WTC11 (cell line): ENCODE measurements at regions not wholly inside any gene's neighbourhood (a gene's known extent, or its start where the extent isn't known, plus 50 kb on each side); places are given as distances from the start of the nearest gene placed in this dataset.

Experiments
- ATAC-seq: fragments of 200-7000 bp; cut with Tn5 transposase; 2 replicates; pipeline ENCODE4 v1.10.0; 2021; ENCODE audit warnings: mild to moderate bottlenecking, moderate library complexity
- CTCF ChIA-PET: fragments of 300-600 bp; sonication (Branson Sonifier 250); formaldehyde crosslinking; loops from one replicate; lab custom pipeline; 2021; ENCODE audit warnings: antibody characterized with exemption; lab: Charles Lee
- POLR2A ChIA-PET: fragments of 350-600 bp; sonication (Branson Sonifier 250); formaldehyde crosslinking; loops from one replicate; lab custom pipeline; 2021; ENCODE audit warnings: antibody characterized with exemption; lab: Charles Lee
- DNase-seq: peaks from one replicate; pipeline ENCODE4 v3.0.0; 2021; ENCODE audit warnings: low spot score
- H3K27ac Mint-ChIP-seq: 2 replicates; pipeline ENCODE4 v1.8.0; 2021; ENCODE audit warnings: mixed read lengths
- H3K27me3 Mint-ChIP-seq: 2 replicates; pipeline ENCODE4 v1.8.0; 2021; ENCODE audit warnings: low read depth, mild to moderate bottlenecking, moderate library complexity, mixed read lengths
- H3K36me3 Mint-ChIP-seq: 2 replicates; pipeline ENCODE4 v1.8.0; 2021; ENCODE audit warnings: mixed read lengths
- H3K4me1 Mint-ChIP-seq: 2 replicates; pipeline ENCODE4 v1.8.0; 2022; ENCODE audit warnings: mixed read lengths
- H3K4me3 Mint-ChIP-seq: 2 replicates; pipeline ENCODE4 v1.8.0; 2021; ENCODE audit warnings: mild to moderate bottlenecking, moderate library complexity, mixed read lengths
- H3K9me3 Mint-ChIP-seq: 2 replicates; pipeline ENCODE4 v1.8.0; 2021; ENCODE audit warnings: mixed read lengths
- CREM ChIP-seq: sonication (generic); formaldehyde crosslinking; IDR thresholded peaks from 2 replicates; pipeline ENCODE4 v1.8.1; 2022; ENCODE audit warnings: mild to moderate bottlenecking, missing genetic modification reagents, moderate library complexity
- ELF4 ChIP-seq: sonication (generic); formaldehyde crosslinking; IDR thresholded peaks from 2 replicates; pipeline ENCODE4 v1.8.1; 2022; ENCODE audit warnings: low read depth, mild to moderate bottlenecking, moderate library complexity, missing genetic modification reagents
- ESRRA ChIP-seq: sonication (generic); formaldehyde crosslinking; IDR thresholded peaks from 2 replicates; pipeline ENCODE4 v1.8.1; 2022; ENCODE audit warnings: mild to moderate bottlenecking, missing genetic modification reagents, borderline replicate concordance
- FOXJ3 ChIP-seq: sonication (generic); formaldehyde crosslinking; IDR thresholded peaks from 2 replicates; pipeline ENCODE4 v1.9.0; 2021; ENCODE audit warnings: missing genetic modification reagents, mild to moderate bottlenecking, borderline replicate concordance
- FOXP1 ChIP-seq: sonication (generic); formaldehyde crosslinking; IDR thresholded peaks from 2 replicates; pipeline ENCODE4 v1.8.0; 2022; ENCODE audit warnings: missing genetic modification reagents, mild to moderate bottlenecking, moderate library complexity, borderline replicate concordance
- GTF2I ChIP-seq: fragments of 250-450 bp; sonication (Bioruptor Pico); conservative IDR thresholded peaks from 2 replicates; pipeline ENCODE4 v1.4.0; 2021; ENCODE audit warnings: mild to moderate bottlenecking
- IRF2 ChIP-seq: sonication (generic); formaldehyde crosslinking; IDR thresholded peaks from 2 replicates; pipeline ENCODE4 v1.8.0; 2022; ENCODE audit warnings: low read depth, missing genetic modification reagents, borderline replicate concordance
- JUN ChIP-seq: sonication (generic); formaldehyde crosslinking; IDR thresholded peaks from 2 replicates; pipeline ENCODE4 v1.8.0; 2023; ENCODE audit warnings: mild to moderate bottlenecking, missing genetic modification reagents
- MXD4 ChIP-seq: fragments of 250-450 bp; sonication (Bioruptor Pico); IDR thresholded peaks from 2 replicates; pipeline ENCODE4 v1.8.0; 2021; ENCODE audit warnings: mild to moderate bottlenecking, moderate library complexity, borderline replicate concordance
- NFATC4 ChIP-seq: fragments of 250-450 bp; sonication (Bioruptor Pico); IDR thresholded peaks from 2 replicates; pipeline ENCODE4 v1.9.0; 2021; ENCODE audit warnings: mild to moderate bottlenecking
- RORB ChIP-seq: fragments of 250-450 bp; sonication (Bioruptor Pico); IDR thresholded peaks from 2 replicates; pipeline ENCODE4 v1.9.0; 2021; ENCODE audit warnings: mild to moderate bottlenecking
- SMAD4 ChIP-seq: sonication (generic); formaldehyde crosslinking; IDR thresholded peaks from 2 replicates; pipeline ENCODE4 v1.8.0; 2022; ENCODE audit warnings: mild to moderate bottlenecking, missing genetic modification reagents
- SP1 ChIP-seq: sonication (generic); formaldehyde crosslinking; conservative IDR thresholded peaks from 2 replicates; pipeline ENCODE4 v1.8.1; 2022; ENCODE audit warnings: missing genetic modification reagents
- ZBTB21 ChIP-seq: sonication (generic); formaldehyde crosslinking; IDR thresholded peaks from 2 replicates; pipeline ENCODE4 v1.8.1; 2023; ENCODE audit warnings: mild to moderate bottlenecking, missing genetic modification reagents, borderline replicate concordance
- ZNF263 ChIP-seq: sonication (generic); formaldehyde crosslinking; IDR thresholded peaks from 2 replicates; pipeline ENCODE4 v1.8.1; 2022; ENCODE audit warnings: low read depth, mild to moderate bottlenecking, moderate library complexity, missing genetic modification reagents
- ZNF416 ChIP-seq: fragments of 250-450 bp; sonication (Bioruptor Pico); IDR thresholded peaks from 2 replicates; pipeline ENCODE4 v1.9.0; 2021; ENCODE audit warnings: mild to moderate bottlenecking, inconsistent platforms
- TF ChIP-seq, protein P1 (sequence below): sonication (generic); formaldehyde crosslinking; IDR thresholded peaks from 2 replicates; pipeline ENCODE4 v1.8.1; 2023; ENCODE audit warnings: mild to moderate bottlenecking, moderate library complexity, missing genetic modification reagents
- TF ChIP-seq, protein P2 (sequence below): sonication (generic); formaldehyde crosslinking; IDR thresholded peaks from 2 replicates; pipeline ENCODE4 v1.8.0; 2023; ENCODE audit warnings: mild to moderate bottlenecking, missing genetic modification reagents
- TF ChIP-seq, protein P3 (sequence below): sonication (generic); formaldehyde crosslinking; IDR thresholded peaks from 2 replicates; pipeline ENCODE4 v1.8.0; 2023; ENCODE audit warnings: missing genetic modification reagents
- TF ChIP-seq, protein P4 (sequence below): fragments of 250-450 bp; sonication (Bioruptor Pico); IDR thresholded peaks from 2 replicates; pipeline ENCODE4 v1.9.0; 2021; ENCODE audit warnings: mild to moderate bottlenecking, borderline replicate concordance

DNA sequence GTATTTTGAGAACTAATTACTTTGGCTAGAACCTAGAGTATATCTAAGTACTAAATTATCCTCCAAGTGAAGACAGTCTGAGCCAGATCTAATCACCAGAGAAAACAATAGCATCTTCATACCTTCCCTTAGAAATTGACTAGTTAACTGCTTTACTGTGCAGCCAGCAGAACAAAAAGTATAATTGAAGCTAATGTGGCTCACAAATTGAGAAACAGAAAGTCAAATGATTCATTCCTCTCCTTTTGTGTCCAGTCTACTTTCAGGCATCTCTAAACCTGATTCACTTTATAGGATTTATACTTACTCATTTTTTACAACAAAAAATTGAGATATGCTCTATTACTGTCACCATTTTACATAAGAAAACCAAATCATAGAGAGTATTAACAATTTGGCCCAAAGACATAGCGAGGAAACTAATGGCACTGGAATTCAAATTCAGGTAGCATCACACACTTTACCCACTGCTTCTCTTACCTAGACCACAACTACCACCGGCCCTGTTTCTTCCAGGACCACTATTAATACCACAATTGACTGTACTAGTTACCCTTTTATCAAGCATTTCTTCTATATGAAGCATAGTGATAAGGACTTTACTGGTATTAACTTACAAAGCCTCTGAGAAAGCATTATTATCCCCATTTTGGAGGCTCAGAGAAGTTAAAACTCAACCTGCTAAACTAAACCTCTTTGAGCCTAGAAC lies 1402.6 kb upstream of the TENM4 start:
- Mint-ChIP-seq H3K4me3 (no peak overlapping the region), H3K9me3 (no peaks in the 10 kb centered on the region), H3K4me1 (no peaks in the 10 kb centered on the region; the same call in 1 of the 2 replicates), H3K36me3 (no peaks in the 10 kb centered on the region), H3K27ac (no peak overlapping the region), H3K27me3 (no peaks in the 10 kb centered on the region)
- CTCF ChIA-PET, result interaction anchor here (1.0 kb wide), 2 partner anchors 18 to 116 kb away, joined by 3 read pairs; no protein-coding TSS in a partner anchor
- POLR2A ChIA-PET, result no interaction called here
- TF ChIP-seq ZNF263 (CRISPR knock-in tag) (no peak), SP1 (no peak), FOXP1 (no peak), CREM (CRISPR knock-in tag) (no peak), MXD4 (CRISPR knock-in tag) (no peak), FOXJ3 (CRISPR knock-in tag) (no peak), NFATC4 (no peak), IRF2 (CRISPR knock-in tag) (no peak), ZBTB21 (CRISPR knock-in tag) (no peak), RORB (CRISPR knock-in tag) (no peak), ELF4 (CRISPR knock-in tag) (no peak), ESRRA (CRISPR knock-in tag) (no peak), ZNF416 (no peak)
- TF ChIP-seq, protein P1, sequence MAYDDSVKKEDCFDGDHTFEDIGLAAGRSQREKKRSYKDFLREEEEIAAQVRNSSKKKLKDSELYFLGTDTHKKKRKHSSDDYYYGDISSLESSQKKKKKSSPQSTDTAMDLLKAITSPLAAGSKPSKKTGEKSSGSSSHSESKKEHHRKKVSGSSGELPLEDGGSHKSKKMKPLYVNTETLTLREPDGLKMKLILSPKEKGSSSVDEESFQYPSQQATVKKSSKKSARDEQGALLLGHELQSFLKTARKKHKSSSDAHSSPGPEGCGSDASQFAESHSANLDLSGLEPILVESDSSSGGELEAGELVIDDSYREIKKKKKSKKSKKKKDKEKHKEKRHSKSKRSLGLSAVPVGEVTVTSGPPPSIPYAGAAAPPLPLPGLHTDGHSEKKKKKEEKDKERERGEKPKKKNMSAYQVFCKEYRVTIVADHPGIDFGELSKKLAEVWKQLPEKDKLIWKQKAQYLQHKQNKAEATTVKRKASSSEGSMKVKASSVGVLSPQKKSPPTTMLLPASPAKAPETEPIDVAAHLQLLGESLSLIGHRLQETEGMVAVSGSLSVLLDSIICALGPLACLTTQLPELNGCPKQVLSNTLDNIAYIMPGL, result no peak
- TF ChIP-seq, protein P2, sequence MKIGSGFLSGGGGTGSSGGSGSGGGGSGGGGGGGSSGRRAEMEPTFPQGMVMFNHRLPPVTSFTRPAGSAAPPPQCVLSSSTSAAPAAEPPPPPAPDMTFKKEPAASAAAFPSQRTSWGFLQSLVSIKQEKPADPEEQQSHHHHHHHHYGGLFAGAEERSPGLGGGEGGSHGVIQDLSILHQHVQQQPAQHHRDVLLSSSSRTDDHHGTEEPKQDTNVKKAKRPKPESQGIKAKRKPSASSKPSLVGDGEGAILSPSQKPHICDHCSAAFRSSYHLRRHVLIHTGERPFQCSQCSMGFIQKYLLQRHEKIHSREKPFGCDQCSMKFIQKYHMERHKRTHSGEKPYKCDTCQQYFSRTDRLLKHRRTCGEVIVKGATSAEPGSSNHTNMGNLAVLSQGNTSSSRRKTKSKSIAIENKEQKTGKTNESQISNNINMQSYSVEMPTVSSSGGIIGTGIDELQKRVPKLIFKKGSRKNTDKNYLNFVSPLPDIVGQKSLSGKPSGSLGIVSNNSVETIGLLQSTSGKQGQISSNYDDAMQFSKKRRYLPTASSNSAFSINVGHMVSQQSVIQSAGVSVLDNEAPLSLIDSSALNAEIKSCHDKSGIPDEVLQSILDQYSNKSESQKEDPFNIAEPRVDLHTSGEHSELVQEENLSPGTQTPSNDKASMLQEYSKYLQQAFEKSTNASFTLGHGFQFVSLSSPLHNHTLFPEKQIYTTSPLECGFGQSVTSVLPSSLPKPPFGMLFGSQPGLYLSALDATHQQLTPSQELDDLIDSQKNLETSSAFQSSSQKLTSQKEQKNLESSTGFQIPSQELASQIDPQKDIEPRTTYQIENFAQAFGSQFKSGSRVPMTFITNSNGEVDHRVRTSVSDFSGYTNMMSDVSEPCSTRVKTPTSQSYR (CRISPR knock-in tag), result no peak
- TF ChIP-seq, protein P3, sequence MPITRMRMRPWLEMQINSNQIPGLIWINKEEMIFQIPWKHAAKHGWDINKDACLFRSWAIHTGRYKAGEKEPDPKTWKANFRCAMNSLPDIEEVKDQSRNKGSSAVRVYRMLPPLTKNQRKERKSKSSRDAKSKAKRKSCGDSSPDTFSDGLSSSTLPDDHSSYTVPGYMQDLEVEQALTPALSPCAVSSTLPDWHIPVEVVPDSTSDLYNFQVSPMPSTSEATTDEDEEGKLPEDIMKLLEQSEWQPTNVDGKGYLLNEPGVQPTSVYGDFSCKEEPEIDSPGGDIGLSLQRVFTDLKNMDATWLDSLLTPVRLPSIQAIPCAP (CRISPR knock-in tag), result no peak
- no peak for ATAC-seq
- no peak for DNase-seq

DNA sequence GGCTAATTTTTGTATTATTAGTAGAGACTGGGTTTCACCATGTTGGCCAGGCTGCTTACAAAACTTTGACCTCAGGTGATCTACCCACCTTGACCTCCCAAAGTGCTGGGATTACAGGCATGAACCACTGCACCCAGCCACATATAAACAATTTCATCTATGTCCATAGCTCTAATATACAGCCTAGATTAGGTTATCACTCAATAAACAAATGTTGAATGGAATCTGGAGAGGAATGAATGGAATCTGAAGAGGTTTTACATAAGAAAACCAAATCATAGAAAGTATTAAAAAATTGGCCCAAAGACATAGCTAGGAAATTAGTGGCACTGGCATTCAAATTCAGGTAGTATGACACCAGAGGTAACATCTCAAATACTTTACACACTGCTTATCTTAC lies 1401.4 kb upstream of the TENM4 start:
- CTCF ChIA-PET, result interaction anchor here (0.9 kb wide), 1 partner anchor 115 kb away, joined by 3 read pairs; no protein-coding TSS in a partner anchor
- Mint-ChIP-seq H3K4me3 (no peak overlapping the region), H3K4me1 (no peaks in the 10 kb centered on the region; the same call in 1 of the 2 replicates), H3K36me3 (no peaks in the 10 kb centered on the region), H3K9me3 (no peaks in the 10 kb centered on the region), H3K27me3 (no peaks in the 10 kb centered on the region), H3K27ac (no peak overlapping the region)
- no peak for TF ChIP-seq ELF4 (CRISPR knock-in tag)
- TF ChIP-seq GTF2I (CRISPR knock-in tag), result no peak
- TF ChIP-seq, protein P4, sequence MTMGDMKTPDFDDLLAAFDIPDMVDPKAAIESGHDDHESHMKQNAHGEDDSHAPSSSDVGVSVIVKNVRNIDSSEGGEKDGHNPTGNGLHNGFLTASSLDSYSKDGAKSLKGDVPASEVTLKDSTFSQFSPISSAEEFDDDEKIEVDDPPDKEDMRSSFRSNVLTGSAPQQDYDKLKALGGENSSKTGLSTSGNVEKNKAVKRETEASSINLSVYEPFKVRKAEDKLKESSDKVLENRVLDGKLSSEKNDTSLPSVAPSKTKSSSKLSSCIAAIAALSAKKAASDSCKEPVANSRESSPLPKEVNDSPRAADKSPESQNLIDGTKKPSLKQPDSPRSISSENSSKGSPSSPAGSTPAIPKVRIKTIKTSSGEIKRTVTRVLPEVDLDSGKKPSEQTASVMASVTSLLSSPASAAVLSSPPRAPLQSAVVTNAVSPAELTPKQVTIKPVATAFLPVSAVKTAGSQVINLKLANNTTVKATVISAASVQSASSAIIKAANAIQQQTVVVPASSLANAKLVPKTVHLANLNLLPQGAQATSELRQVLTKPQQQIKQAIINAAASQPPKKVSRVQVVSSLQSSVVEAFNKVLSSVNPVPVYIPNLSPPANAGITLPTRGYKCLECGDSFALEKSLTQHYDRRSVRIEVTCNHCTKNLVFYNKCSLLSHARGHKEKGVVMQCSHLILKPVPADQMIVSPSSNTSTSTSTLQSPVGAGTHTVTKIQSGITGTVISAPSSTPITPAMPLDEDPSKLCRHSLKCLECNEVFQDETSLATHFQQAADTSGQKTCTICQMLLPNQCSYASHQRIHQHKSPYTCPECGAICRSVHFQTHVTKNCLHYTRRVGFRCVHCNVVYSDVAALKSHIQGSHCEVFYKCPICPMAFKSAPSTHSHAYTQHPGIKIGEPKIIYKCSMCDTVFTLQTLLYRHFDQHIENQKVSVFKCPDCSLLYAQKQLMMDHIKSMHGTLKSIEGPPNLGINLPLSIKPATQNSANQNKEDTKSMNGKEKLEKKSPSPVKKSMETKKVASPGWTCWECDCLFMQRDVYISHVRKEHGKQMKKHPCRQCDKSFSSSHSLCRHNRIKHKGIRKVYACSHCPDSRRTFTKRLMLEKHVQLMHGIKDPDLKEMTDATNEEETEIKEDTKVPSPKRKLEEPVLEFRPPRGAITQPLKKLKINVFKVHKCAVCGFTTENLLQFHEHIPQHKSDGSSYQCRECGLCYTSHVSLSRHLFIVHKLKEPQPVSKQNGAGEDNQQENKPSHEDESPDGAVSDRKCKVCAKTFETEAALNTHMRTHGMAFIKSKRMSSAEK (CRISPR knock-in tag), result no peak
- TF ChIP-seq SMAD4 (CRISPR knock-in tag), result no peak
- no peak for TF ChIP-seq JUN (CRISPR knock-in tag)
- ATAC-seq (no peak), DNase-seq (no peak)
- POLR2A ChIA-PET, result no interaction called here
